22Rv1 (cell line): ENCODE measurements at regions not wholly inside any gene's neighbourhood (a gene's known extent, or its start where the extent isn't known, plus 50 kb on each side); places are given as distances from the start of the nearest gene placed in this dataset.

Source experiments
- ZFX ChIP-seq: fragments of 450-650 bp; IDR thresholded peaks from 2 replicates; pipeline ENCODE4 v1.6.1; 2017; ENCODE audit warnings: antibody characterized with exemption, borderline replicate concordance
- TF ChIP-seq, protein P1 (sequence below): fragments of 450-650 bp; IDR thresholded peaks from 2 replicates; pipeline ENCODE4 v1.5.1; 2017; ENCODE audit warnings: mild to moderate bottlenecking

DNA sequence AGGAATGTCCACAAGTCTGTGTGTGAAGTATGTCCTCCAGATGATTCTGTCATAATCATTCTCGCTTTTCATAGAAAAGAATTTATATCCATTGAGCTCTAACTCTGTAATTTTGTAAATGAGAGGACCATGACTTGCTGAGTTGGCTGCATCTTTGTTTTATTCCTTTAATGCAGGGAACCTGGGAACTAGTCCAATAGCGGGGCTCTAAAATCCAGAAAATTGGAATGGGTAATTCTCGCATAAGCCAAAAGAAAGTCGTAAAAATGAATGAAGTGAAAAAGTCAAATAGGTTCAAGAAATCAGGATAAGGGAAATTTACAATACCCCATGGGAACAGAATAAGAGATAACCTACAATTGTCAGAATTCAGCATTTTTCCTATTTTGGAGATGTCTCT is 232.5 kb downstream of the RAB38 start:
- TF ChIP-seq, protein P1, sequence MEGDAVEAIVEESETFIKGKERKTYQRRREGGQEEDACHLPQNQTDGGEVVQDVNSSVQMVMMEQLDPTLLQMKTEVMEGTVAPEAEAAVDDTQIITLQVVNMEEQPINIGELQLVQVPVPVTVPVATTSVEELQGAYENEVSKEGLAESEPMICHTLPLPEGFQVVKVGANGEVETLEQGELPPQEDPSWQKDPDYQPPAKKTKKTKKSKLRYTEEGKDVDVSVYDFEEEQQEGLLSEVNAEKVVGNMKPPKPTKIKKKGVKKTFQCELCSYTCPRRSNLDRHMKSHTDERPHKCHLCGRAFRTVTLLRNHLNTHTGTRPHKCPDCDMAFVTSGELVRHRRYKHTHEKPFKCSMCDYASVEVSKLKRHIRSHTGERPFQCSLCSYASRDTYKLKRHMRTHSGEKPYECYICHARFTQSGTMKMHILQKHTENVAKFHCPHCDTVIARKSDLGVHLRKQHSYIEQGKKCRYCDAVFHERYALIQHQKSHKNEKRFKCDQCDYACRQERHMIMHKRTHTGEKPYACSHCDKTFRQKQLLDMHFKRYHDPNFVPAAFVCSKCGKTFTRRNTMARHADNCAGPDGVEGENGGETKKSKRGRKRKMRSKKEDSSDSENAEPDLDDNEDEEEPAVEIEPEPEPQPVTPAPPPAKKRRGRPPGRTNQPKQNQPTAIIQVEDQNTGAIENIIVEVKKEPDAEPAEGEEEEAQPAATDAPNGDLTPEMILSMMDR: no peak
- no peak for TF ChIP-seq ZFX
